HG03565 (cell line): ENCODE measurements at regions not wholly inside any gene's neighbourhood (a gene's known extent, or its start where the extent isn't known, plus 50 kb on each side); places are given as distances from the start of the nearest gene placed in this dataset.

Experiments used
- ATAC-seq: cut with Tn5 transposase; IDR thresholded peaks from one replicate; pipeline ENCODE4 v1.9.1; 2021; ENCODE audit warnings: mild to moderate bottlenecking, moderate library complexity; ENCODE audit not compliant: unreplicated experiment

DNA sequence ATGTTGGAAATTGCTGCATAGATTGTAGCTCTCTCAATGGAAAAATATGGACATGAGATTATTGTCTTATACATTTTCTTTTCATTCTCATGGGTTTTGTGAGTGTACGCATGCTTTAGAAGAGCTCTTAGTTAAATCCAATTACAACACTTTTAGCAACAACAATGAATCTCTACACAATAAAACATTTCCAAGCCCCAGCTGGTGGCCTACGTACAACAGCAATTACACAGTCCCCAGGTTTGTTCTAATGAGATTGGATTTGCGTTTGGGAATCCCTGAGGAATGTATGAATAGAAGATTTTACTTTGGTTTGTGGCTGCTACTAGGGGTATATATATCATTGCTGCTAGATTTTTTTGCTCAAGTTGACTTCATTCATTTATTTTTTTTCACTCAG lies 98.6 kb downstream of the FHDC1 start:
- ATAC-seq = no peak

DNA sequence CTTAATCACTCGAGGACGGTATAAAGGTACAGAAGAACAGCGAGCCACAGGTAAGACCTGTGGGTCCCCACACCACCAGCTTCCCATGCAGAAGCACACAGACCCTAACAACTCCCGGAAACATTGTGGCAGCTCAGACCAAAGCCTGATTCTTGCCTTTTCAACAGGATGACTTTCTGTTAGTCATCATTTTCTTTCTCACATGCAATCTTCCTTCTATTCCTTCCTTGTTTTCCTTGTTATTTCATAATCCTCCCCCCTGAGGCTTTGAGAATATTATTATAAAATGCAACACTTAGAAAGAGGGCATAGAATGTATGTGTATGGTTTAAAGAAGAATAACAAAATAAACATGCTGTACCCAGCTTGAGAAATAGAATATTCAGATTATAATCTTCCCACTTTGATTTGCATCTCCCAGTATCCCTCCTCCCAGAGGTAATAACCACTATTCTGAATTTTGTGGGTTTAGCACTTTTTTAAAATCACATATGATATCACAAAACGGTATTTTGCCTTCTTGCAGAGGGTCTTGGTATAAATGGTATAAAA lies 100.9 kb downstream of the FHDC1 start:
- no peak for ATAC-seq

DNA sequence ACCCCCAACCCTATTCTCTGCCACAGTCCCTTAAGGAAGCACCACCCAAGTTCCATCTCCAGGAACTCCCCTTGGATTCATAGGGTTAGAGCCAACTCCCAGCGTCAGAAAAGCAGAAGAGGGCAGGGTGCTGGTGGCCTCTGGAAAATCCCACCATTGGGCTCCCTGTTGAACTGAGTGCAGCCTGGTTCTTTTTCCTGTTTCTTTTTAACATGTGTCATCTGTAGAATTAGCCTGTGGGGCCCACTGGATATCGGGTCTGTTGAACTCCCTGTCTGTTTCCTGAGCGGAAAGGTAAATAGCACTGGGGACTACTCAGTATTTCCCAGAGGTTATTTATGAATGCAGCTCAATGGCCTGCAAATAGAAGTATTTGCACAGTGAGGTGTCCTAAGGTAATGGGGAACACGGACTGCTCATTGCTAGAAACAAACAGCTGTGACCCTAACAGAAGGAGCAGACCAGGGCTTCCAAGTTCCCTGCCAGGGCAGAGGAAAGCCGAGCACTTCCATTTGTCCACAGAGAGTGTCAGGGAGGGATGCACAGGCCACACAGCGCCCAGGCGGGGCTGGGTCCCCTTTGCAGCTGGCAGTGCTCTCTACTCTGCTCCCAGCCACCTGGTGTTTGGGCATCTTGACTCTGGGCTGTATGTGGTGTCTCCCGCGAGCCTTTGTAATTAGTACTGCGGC lies 102.6 kb downstream of the FHDC1 start:
- ATAC-seq = no peak

DNA sequence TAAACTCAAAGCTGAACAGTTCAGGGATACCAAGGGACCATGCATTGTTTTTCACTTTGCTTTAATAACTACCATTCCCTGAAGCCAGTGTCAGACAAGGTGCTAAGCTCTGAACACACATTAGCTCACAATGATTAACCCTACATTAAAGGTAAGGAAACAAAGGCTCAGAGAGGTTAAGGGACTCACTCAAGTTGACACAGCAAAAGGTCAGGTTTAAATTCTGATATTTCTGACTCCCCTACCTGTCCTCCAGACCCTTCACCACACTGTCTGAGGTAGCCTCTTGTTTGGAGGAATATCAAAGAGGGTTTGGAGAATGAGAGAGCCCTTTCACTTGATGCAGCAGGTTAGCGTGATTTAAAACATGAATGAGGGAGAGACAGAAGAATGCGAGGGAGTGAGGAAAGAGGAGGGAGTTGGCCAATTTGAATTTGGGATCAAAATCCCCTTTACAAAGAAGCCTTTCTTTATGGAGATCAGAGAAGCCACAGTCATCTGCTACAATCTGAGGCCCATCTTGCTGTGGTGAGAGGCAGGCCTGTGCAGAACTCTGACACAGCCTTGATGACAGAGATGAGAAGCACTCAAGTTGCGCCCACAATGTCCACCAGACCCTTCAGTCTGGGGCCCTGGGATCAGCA lies 103.5 kb downstream of the FHDC1 start:
- no peak for ATAC-seq

DNA sequence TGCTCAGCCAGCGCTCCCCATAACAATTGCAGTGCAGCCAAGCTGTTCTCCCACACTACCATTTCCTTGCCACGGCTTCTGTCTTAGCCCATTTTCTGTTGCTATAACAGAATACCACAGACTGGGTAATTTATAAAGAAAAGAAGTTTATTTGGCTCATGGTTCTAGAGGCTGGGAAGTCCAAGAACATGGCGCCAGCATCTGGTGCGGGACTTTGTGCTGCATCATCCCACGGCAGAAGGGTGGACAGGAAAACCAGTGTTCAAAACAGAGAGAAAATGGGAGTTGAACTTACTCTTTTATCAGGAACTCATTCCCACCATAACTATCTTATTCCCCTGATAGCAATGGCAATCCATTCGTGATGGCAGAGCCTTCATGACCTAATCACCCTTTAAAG lies 104.6 kb downstream of the FHDC1 start:
- ATAC-seq = no peak

DNA sequence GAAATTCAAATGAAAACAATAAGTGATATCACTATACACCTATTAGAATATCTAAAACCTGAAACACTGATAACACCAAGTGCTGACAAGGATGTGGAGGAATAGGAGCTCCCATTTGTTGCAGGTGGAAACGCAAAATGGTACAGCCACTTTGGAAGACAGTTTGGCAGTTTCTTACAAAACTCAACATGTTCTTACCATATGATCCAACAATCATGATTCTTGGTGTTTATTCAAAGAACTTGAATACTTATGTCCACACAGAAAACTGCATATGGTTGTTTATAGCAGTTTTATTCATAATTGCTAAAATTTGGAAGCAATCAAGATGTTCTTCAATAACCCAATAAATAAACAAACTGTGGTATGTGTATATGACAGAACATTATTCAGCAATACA lies 107.9 kb downstream of the FHDC1 start:
- ATAC-seq = no peak

DNA sequence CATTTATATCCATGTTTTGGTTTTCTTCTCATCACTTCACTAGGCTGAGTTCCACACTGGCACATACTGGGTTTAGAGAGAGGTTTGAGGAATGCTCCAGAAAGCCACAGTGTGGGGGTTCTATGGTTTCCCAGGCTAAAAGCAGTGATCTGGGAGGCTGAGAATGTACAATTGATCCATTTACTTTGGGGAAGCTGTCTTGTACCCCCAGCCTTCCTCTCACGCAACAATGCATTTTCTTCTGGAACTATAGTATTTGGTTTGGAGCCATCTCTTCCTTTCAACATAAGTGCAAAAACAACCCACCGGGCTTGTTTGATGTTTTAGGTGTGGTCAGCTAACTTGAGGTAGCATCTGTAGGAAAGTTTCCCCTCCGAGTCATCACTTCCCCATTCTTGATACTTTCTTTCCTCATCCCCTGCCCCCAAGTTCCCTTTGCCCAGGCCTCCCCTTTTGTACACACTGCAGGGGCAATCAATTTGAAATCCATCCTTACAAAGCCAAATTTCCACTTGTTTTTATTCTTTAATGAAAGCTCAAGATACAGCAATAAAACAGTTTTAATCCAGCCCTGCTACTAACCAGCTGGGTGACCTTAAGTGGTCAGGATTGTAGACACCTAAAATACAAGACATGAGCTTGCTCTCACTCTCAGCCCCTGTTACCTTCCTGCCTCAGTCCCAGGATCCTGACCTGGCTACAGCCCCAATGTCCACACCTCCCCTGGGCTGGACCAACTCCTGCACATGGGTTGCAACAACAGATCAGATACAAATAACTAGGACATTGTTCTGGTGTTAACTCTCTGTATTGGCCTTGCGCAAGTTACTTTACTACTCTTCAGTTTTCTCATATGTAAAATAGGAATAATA lies 109.2 kb downstream of the FHDC1 start:
- ATAC-seq = no peak

DNA sequence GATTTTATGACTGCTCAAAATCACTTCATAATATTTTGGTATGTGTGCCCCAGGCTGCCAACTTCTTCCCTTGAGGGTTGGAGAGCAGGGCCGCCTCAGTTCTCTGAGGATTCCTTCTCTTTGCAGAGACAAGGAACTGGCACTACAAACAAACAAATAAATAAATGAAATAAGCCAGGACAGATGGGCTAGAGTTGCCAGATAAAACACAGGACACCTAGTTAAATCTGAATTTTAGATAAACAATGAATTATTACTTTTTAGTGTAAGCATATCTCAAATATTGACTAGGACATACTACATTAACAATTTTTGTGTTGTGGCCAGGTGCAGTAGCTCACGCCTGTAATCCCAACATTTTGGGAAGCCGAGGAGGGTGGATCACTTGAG lies 122.5 kb downstream of the FHDC1 start:
- no peak for ATAC-seq

DNA sequence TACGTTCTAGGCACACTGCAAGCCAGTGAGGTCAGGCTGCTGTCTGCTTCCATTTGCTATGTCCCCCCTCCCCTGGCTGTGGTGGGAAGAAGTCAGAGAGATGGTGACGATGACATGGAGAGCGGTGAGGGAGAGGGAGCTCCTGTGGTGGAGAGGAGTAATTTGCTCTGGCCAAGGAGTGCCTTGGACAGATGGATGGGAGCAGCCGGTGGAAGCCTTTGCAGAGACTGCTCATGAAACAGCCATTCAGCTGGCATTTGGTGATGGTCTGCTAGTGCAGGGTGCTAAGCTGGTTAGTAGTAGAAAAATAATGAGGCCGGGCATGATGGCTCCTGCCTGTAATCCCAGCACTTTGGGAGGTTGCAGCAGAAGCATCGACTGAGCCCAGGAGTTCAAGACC lies 124.1 kb downstream of the FHDC1 start:
- ATAC-seq = no peak

DNA sequence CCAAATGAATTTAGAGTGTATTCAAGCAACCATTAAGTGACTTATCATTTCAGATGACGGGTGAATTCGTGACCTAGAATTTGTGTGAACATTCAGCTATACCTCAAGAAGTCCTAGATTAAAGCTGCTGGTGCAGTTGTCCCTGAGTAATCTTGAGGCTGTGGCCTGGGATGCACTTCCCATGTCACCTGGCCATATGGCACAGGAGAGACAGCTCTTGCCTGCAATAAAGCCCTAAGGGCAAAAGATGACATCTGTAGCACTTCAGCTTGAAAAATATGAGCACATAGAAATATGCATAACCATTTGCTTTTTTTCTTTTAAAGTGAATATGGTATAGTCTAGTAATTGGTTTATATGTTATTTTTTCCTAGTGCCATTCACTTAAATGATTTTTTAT lies 125.8 kb downstream of the FHDC1 start:
- no peak for ATAC-seq

DNA sequence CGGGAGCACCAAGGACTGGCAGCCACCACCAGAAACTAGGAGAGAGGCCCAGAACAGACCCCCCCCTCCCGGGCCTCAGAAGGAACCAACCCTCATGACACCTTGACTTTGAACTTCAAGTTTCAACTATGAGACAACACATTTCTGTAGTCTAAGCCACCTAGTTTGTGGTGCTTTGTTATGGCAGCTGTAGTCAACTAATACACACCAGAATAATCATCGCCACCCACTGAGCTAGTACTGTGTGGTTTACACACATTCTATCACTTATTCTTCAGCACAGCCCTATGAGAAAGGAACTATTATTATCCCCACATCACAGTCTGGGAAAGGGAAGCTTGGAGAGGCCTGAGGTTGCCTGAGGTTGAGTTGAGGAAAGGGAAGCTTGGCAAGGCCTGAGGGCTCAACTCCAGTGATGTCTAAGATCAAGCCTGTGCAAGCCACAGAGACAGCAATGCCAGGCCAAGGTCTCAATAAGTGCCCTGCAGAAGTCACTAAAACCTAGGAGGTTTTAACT lies 126.6 kb downstream of the FHDC1 start:
- no peak for ATAC-seq

DNA sequence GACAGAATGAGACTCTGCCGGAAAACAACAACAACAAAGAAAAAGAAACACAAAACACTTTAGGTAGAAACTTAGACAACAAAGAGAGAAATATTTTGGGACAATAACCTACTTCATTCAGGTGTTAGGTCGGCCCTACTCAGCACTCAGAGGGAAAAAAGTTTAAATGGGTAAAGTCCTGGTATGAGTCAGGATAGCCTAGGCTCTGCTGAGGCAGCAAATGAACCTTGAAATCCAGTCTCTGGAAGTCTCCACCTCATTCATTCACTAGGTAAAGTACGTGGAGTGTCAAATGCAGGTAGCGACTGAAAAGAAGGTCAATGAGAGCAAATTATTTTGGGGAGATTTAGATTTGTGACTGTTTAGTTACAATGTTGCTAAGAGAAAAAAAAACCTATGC lies 127.4 kb downstream of the FHDC1 start:
- no peak for ATAC-seq

DNA sequence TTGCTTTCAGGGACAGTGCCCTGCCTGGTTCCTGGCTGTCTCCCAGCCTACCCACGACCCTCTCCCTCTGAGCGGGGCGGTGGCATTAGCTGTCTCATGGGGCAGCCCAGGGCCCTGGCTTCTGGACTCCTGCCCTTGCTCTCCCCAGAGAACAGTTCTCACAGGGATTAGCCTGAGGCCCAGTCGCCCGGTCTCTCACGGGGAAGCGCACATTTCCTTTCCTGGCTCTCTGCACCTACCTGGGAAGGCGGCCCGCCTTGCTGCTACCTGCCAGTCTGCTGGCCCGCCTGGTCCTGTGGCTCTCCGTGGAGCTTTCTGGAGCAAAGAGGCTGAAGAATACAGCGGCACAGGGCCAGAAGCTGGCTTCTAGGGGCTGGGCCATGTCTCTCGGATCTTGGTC lies 128.4 kb downstream of the FHDC1 start:
- ATAC-seq = no peak

DNA sequence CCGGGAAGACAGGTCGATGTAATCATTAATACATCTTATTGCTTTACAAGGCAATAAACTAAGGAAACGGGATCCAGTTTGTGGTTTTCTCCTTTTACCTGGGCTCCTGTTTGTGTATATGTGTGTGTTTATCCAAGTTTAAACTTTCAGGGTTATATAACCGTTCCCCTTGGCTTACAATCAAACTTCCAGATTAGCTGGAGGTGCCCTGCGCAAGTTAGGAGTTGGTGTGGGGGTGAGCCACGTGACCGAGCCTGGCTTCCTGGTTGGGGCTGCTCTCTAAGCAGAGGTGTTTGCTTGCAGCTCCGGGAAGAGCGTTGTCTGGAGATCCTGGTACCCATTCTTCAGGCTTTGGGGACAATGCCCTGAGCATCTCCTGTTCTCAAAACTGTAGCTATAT lies 129.2 kb downstream of the FHDC1 start:
- no peak for ATAC-seq

DNA sequence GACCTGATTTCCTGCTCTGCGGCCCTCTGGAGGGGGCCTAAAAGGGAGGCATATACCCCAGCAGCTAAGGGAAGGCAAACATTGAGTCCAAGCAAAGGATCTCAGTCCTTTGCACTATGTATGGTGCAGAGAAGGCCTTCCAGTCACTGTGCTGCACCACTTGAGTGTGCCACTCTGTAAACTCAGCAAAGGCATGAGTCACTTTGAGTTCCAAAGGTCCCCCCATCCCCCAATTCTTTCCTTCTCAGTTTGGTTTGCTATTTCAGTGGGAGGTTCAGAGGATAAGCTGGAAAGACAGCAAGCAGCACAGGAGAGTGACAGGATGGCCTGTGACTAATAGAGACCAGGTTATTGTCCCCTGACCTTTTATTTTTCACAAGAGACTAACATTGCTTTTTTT lies 131.3 kb downstream of the FHDC1 start:
- ATAC-seq = no peak

DNA sequence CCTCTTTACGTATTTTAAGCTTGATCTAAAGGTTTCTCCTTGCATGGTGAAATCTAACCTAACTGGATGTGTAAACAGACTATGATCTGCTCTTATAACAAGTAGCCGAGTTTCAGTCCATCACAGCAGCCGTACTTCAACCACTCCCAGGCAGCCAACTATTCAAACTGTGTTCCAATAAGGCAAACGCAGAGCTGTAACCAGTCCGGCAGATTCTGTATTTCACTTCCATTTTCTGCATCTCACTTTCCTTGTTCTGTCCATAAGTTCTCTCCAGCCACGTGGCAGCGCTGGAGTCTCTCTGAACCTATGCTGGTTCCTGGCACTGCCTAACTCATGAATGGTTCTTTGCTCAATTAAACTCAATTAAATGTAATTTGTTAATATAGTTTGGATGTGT lies 132.6 kb downstream of the FHDC1 start:
- ATAC-seq = no peak

DNA sequence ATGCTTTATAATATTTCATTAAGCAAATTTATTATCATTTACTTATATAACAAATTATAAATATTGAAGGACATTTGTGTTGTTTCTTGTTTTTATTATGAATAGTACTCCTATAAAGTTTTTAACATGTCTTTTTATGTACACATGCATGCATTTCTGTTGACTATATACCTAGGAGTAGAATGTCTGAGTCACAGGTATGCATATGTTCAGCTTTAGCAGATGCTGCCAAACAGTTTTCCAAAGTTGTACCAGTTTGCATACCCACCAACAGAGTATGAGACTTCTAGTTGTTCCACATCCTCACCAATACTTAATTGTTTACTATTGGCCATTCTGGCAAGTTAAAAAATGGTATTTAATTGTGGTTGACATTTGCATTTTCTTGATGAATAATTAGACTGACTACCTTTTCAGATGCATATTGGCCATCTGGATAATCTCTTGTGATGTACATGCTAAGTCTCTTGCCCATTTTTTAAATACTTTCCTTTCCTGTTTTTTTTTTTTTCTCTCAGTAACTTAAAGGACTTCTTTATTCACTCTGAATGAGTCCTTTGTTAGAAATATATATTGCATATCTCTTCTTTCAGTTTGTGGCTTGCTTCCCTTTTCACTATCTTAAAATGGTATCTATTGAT lies 132.2 kb upstream of the TRIM2 start:
- ATAC-seq = no peak

DNA sequence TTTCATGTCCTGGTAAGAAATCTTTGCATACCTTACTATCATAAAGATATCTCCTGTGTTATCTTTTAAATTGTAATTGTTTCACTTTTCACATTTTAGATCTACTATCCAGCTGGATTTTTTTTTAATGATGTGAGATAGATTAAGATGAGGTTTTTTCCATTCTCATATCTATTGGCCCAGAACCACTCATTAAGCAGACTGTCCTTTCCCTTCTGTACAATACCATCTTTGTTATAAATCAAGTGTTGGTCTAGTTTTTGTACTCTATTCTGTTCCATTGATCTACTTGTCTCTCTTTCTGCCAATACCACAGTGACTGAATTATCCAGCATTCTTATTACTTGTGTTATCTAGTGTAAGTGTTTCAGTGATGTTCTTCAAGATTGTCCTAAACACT lies 131.6 kb upstream of the TRIM2 start:
- no peak for ATAC-seq

DNA sequence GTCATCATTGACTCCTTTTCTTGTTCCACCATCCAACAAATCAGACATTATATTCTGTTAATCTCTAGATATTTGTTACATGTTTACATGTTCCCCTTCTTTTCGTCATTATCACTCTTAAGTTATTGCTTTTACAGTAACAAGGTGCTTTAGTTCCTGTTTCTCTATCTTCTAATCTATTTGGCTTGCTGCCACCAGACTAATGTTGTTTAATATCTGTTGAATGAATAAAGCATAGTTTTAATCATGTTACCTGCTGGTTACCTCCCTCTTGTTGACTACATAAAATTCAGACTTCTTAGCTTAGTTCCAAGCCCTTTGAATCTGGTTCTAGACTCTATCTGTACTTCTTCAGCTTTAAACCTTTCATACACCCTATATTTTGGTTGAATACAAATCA lies 129.8 kb upstream of the TRIM2 start:
- no peak for ATAC-seq

DNA sequence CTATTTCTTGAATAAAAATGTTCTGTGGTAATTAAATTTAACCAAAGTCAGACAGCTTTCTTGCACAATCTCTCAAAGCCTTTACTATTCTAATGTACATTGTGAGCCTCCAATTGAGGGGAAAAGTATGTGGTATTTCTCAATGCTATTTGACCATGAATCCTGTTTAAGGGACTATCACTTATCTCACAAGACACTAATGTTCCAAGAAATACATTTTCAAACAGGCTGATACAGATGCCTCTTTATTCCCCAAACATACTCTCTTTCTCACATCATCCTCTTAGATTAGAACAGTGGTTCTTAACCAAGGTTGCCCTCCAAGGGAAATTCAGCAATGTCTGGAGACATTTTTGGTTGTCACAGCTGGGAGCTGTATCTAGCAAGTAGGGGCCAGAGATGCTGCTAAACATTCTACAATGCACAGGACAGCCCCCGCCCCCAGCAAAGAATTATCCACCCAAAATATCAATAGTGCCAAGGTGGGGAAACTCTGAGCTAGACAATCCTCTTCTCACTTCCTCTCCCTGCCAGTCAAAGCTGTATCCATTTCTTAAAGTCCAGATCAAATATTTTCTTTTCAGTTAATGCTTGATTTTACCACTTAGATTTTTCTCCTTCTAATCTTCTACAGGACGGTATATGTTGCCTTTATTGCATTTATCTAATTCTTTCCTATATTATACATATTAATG lies 129.2 kb upstream of the TRIM2 start:
- ATAC-seq = no peak
